GM19467 (cell line): ENCODE measurements at regions not wholly inside any gene's neighbourhood (a gene's known extent, or its start where the extent isn't known, plus 50 kb on each side); places are given as distances from the start of the nearest gene placed in this dataset.

Experiments
- ATAC-seq: cut with Tn5 transposase; IDR thresholded peaks from one replicate; pipeline ENCODE4 v1.9.1; 2021; ENCODE audit warnings: mild to moderate bottlenecking, moderate library complexity; ENCODE audit not compliant: unreplicated experiment

- ATAC-seq: no peak
These were observed 219.0 kb downstream of the BRD1 start for GRCh38 chr22:49608660-49609059.

- ATAC-seq: no peak
These were observed 219.4 kb downstream of the BRD1 start for GRCh38 chr22:49608228-49608627.

GRCh38 chr22:49607821-49608220 is 219.9 kb downstream of the BRD1 start:
- no peak for ATAC-seq

- ATAC-seq: no peak
These were observed 220.9 kb downstream of the BRD1 start for GRCh38 chr22:49606562-49607290.

- no peak for ATAC-seq
These were observed 222.9 kb downstream of the BRD1 start for GRCh38 chr22:49604732-49605302.

GRCh38 chr22:49603016-49603415 is 224.7 kb downstream of the BRD1 start:
- ATAC-seq: no peak

- ATAC-seq: no peak
These were observed 225.2 kb downstream of the BRD1 start for GRCh38 chr22:49602481-49602880.

GRCh38 chr22:49601614-49602321 is 225.9 kb downstream of the BRD1 start:
- no peak for ATAC-seq

GRCh38 chr22:49600891-49601431 is 226.7 kb downstream of the BRD1 start:
- ATAC-seq: no peak

- no peak for ATAC-seq
These were observed 227.2 kb downstream of the BRD1 start for GRCh38 chr22:49600468-49600867.

- ATAC-seq: no peak
These were observed 227.8 kb downstream of the BRD1 start for GRCh38 chr22:49599691-49600455.

GRCh38 chr22:49599039-49599438 is 228.6 kb downstream of the BRD1 start:
- no peak for ATAC-seq

GRCh38 chr22:49598338-49598737 is 229.3 kb downstream of the BRD1 start:
- ATAC-seq: no peak

- ATAC-seq: no peak
These were observed 230.1 kb downstream of the BRD1 start for GRCh38 chr22:49597428-49598039.

- ATAC-seq: no peak
These were observed 232.1 kb downstream of the BRD1 start for GRCh38 chr22:49595465-49596078.

GRCh38 chr22:49594078-49594477 is 233.6 kb downstream of the BRD1 start:
- ATAC-seq: no peak

- no peak for ATAC-seq
These were observed 234.2 kb downstream of the BRD1 start for GRCh38 chr22:49593509-49593908.

- no peak for ATAC-seq
These were observed 234.7 kb downstream of the BRD1 start for GRCh38 chr22:49592780-49593501.

- no peak for ATAC-seq
These were observed 236.7 kb downstream of the BRD1 start for GRCh38 chr22:49590851-49591445.
